ENCODE measurements at regions not wholly inside any gene's neighbourhood (a gene's known extent, or its start where the extent isn't known, plus 50 kb on each side); places are given as distances from the start of the nearest gene placed in this dataset.

DNA sequence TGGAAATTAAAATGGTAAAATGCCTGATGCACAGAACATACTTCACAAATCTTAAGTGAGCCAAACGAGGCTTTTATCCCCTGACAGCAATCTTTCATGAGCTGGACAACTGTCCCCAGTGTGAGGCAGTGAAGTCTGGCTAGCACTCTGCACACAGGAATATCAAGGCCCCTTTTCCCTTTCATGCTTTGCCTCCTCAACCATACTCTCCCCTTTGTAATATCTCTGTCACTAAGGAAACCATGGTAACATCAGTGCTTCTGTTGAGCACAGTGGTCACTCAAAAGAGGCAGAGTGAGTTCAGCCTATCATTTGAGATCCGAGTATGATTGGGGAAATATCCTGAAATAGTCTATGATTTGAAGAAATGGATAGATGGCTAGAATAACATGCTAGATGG lies 318.3 kb downstream of the ENC1 start:
- Histone ChIP-seq H3K9ac (ENCODE audit: low read length) (no peak overlapping the region), H3K4me1 (ENCODE audit: control insufficient read depth, insufficient read depth, low read length) (peaks cover 4% of the 10 kb centered on the region), H3K27me3 (replicated peaks; ENCODE audit: control insufficient read depth, insufficient read depth, low read length) (no peaks in the 10 kb centered on the region), H3K4me3 (ENCODE audit: low read length) (no peak overlapping the region), H3K9me3 (ENCODE audit: control insufficient read depth, low read length) (no peaks in the 10 kb centered on the region), H3K36me3 (ENCODE audit: control insufficient read depth, insufficient read depth, low read length, severe bottlenecking) (no peaks in the 10 kb centered on the region)
- no peak for DNase-seq (ENCODE audit: low read depth)

DNA sequence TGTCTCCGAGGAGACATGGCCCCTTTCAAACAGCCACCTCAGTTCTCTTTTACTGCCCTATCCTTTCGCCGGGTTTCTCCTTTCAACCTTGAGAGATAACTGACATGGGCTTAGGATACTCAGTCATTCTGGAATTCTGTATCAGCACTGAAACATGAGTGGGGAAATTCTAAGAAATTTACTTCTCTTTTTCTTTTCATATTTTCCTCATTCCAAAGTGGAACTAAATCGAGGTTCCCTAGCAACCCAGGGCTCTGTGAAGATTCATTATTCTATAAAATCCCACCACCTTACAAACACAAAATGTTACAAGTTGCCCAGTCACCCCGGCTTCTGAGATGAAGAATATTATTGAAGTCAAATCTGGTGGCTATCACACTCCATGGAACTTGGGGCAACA lies 319.2 kb downstream of the ENC1 start:
- no peaks in the 10 kb centered on the region for H3K36me3 ChIP-seq (ENCODE audit: control insufficient read depth, insufficient read depth, low read length, severe bottlenecking)
- H3K9me3 ChIP-seq (ENCODE audit: control insufficient read depth, low read length): no peaks in the 10 kb centered on the region
- no peaks in the 10 kb centered on the region for H3K27me3 ChIP-seq (replicated peaks; ENCODE audit: control insufficient read depth, insufficient read depth, low read length)
- DNase-seq (ENCODE audit: low read depth): no peak
- no peak overlapping the region for H3K4me3 ChIP-seq (ENCODE audit: low read length)
- no peak overlapping the region for H3K9ac ChIP-seq (ENCODE audit: low read length)
- H3K4me1 ChIP-seq (ENCODE audit: control insufficient read depth, insufficient read depth, low read length): peaks cover 8% of the 10 kb centered on the region

DNA sequence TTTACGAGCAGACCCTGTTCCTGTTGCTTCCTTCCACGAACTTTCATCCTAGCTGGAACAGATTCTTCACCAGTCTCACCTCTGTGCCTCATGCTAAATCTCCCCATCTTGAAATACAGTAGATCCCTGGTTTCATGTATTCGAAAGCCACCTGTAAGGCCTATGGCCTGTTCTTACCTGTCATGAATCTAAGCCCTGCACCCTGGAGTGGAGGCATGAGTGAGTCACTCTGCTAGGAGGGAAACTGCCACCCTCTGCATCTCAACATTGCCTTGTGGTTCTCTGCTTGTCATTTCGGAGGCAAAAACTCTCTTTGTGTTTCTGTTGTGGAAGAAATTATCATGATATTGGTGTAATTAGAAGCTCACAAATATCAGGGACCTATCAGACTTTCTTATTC lies 320.0 kb downstream of the ENC1 start:
- Histone ChIP-seq H3K4me1 (ENCODE audit: control insufficient read depth, insufficient read depth, low read length) (peaks cover 16% of the 10 kb centered on the region), H3K36me3 (ENCODE audit: control insufficient read depth, insufficient read depth, low read length, severe bottlenecking) (no peaks in the 10 kb centered on the region), H3K27me3 (replicated peaks; ENCODE audit: control insufficient read depth, insufficient read depth, low read length) (no peaks in the 10 kb centered on the region), H3K4me3 (ENCODE audit: low read length) (no peak overlapping the region), H3K9me3 (ENCODE audit: control insufficient read depth, low read length) (no peaks in the 10 kb centered on the region), H3K9ac (ENCODE audit: low read length) (no peak overlapping the region)
- DNase-seq (ENCODE audit: low read depth): no peak

DNA sequence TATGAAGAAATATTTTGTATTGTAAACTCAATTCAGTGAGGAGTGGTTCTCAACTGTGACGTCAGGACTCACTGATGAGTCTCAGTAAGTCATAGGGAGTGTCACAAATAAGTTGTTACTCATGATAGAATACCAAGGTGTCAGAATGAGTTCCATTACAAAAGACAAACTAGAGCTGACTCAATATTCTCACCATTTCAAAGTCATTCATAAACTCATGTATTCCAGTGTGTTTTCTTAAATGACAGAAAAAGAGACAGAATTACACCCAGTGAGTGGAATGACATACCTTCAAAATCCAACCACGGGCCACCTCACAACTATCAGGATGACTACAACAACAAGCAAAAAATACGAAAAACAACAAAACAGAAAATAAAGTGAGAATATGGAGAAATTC lies 321.5 kb downstream of the ENC1 start:
- no peak for DNase-seq (ENCODE audit: low read depth)
- H3K36me3 ChIP-seq (ENCODE audit: control insufficient read depth, insufficient read depth, low read length, severe bottlenecking): no peaks in the 10 kb centered on the region
- H3K9ac ChIP-seq (ENCODE audit: low read length): no peak overlapping the region
- peaks cover 24% of the 10 kb centered on the region for H3K4me1 ChIP-seq (ENCODE audit: control insufficient read depth, insufficient read depth, low read length)
- no peak overlapping the region for H3K4me3 ChIP-seq (ENCODE audit: low read length)
- no peaks in the 10 kb centered on the region for H3K27me3 ChIP-seq (replicated peaks; ENCODE audit: control insufficient read depth, insufficient read depth, low read length)
- H3K9me3 ChIP-seq (ENCODE audit: control insufficient read depth, low read length): no peaks in the 10 kb centered on the region

DNA sequence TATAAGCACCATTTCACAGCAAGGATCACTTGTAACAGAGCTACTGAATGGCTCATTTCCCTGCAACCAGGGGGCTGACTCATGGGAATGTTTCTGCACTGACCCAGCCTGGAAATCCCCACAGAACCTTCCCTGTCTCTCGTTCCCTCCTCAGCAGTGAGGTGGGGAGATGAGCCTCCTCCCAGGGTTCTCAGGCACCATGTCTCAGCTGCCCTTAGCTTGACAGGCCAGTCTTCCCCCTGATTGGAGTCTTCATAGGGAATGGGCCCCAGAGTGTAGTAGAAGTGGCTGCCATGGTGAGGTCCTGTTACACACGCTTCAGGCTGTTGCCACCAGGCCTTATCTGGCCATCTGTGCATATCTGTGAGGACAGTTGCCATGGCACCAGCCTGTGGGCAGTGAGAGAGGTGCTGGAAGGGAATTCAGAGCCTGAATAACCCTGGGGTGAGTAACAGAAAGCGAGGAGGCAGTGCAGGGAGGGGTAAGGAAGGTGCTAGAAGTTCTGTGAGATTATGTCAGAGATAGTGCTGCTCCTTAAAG lies 324.4 kb downstream of the ENC1 start:
- no peaks in the 10 kb centered on the region for H3K36me3 ChIP-seq (ENCODE audit: control insufficient read depth, insufficient read depth, low read length, severe bottlenecking)
- H3K4me1 ChIP-seq (ENCODE audit: control insufficient read depth, insufficient read depth, low read length): peaks cover 52% of the 10 kb centered on the region
- DNase-seq (ENCODE audit: low read depth): peak; percentile 89
- H3K27me3 ChIP-seq (replicated peaks; ENCODE audit: control insufficient read depth, insufficient read depth, low read length): no peaks in the 10 kb centered on the region
- H3K9me3 ChIP-seq (ENCODE audit: control insufficient read depth, low read length): no peaks in the 10 kb centered on the region
- H3K9ac ChIP-seq (ENCODE audit: low read length): no peak overlapping the region
- no peak overlapping the region for H3K4me3 ChIP-seq (ENCODE audit: low read length)

DNA sequence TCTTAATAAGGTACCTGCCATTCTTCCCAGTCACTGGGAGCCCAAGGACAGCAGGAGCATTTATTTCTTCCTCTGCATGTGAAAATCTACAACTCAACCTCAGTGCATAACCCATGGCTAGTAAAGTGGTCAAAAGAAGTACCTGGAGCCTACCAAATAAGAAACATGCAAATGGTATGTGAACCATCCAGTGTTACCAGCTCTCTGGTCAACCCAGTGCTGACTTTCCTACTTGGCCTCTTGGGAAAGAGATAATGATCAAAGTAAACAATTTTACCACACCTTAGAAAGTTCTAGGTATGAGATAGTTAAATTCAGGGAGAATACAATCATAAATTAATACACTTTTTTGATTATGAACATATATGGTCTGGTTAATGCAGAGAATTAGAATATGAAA lies 325.6 kb downstream of the ENC1 start:
- Histone ChIP-seq H3K27me3 (replicated peaks; ENCODE audit: control insufficient read depth, insufficient read depth, low read length) (no peaks in the 10 kb centered on the region), H3K4me3 (ENCODE audit: low read length) (no peak overlapping the region), H3K9ac (ENCODE audit: low read length) (no peak overlapping the region), H3K36me3 (ENCODE audit: control insufficient read depth, insufficient read depth, low read length, severe bottlenecking) (no peaks in the 10 kb centered on the region), H3K4me1 (ENCODE audit: control insufficient read depth, insufficient read depth, low read length) (peaks cover 65% of the 10 kb centered on the region), H3K9me3 (ENCODE audit: control insufficient read depth, low read length) (no peaks in the 10 kb centered on the region)
- DNase-seq (ENCODE audit: low read depth): no peak

DNA sequence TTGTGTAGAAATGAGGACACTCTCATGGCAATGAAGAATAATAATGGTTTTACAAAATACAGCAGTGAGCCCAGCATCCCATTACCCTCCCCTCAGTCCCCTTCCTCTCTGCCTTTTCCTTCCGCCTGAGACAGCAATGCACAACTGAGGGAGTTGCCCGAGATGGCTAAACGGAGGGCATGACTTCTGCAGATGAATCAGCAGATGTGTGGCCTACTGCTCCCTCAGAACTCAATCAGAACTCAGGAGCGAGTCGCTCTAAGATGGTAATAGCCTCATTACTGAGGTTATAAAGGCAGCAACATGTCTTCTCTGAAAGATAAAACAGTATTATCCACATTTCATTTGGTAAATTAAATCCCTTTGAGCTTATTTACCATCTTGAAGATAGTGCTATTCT lies 326.6 kb downstream of the ENC1 start:
- Histone ChIP-seq H3K36me3 (ENCODE audit: control insufficient read depth, insufficient read depth, low read length, severe bottlenecking) (no peaks in the 10 kb centered on the region), H3K9ac (ENCODE audit: low read length) (no peak overlapping the region), H3K4me1 (ENCODE audit: control insufficient read depth, insufficient read depth, low read length) (peaks cover 67% of the 10 kb centered on the region), H3K4me3 (ENCODE audit: low read length) (no peak overlapping the region), H3K27me3 (replicated peaks; ENCODE audit: control insufficient read depth, insufficient read depth, low read length) (no peaks in the 10 kb centered on the region), H3K9me3 (ENCODE audit: control insufficient read depth, low read length) (no peaks in the 10 kb centered on the region)
- no peak for DNase-seq (ENCODE audit: low read depth)

DNA sequence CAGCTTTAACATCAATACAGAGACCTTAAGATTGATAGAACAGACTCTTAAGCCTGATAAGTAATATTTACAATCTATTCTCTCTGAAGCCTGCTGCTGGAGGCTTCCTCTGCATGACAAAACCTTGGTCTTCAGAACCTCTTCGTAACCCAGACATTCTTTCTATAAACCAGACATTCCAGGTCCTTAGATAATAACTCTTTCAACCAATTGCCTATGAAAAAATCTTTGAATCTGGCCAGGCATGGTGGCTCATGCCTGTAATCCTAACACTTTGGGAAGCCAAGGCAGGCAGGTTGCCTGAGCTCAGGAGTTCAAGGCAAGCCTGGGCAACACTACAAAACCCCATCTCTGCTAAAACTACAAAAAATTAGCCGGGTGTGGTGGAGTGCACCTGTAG lies 327.8 kb downstream of the ENC1 start:
- DNase-seq (ENCODE audit: low read depth): no peak
- Histone ChIP-seq H3K4me3 (ENCODE audit: low read length) (no peak overlapping the region), H3K27me3 (replicated peaks; ENCODE audit: control insufficient read depth, insufficient read depth, low read length) (no peaks in the 10 kb centered on the region), H3K9ac (ENCODE audit: low read length) (peak overlapping the region; percentile 72), H3K9me3 (ENCODE audit: control insufficient read depth, low read length) (no peaks in the 10 kb centered on the region), H3K4me1 (ENCODE audit: control insufficient read depth, insufficient read depth, low read length) (peaks cover 76% of the 10 kb centered on the region), H3K36me3 (ENCODE audit: control insufficient read depth, insufficient read depth, low read length, severe bottlenecking) (no peaks in the 10 kb centered on the region)

DNA sequence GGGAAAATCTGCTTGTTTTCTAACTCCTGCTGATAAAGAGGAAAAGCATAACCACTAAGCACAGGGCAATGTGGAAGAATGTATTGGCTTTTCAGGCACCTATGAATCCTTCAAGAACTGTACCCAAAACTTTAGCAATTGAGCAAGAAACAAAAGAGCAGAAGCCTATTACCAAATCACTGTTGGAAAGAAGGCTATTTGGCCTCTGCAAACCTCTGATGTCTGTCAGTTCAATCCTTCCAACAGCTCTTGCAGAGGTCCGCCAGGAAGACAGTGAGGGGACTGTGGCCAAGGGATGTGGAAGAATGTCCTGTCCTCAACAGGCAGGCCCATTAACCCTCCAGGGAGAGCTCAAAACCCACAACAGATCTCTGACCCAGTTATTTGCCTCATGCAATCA lies 328.6 kb downstream of the ENC1 start:
- H3K9me3 ChIP-seq (ENCODE audit: control insufficient read depth, low read length): no peaks in the 10 kb centered on the region
- H3K4me3 ChIP-seq (ENCODE audit: low read length): no peak overlapping the region

DNA sequence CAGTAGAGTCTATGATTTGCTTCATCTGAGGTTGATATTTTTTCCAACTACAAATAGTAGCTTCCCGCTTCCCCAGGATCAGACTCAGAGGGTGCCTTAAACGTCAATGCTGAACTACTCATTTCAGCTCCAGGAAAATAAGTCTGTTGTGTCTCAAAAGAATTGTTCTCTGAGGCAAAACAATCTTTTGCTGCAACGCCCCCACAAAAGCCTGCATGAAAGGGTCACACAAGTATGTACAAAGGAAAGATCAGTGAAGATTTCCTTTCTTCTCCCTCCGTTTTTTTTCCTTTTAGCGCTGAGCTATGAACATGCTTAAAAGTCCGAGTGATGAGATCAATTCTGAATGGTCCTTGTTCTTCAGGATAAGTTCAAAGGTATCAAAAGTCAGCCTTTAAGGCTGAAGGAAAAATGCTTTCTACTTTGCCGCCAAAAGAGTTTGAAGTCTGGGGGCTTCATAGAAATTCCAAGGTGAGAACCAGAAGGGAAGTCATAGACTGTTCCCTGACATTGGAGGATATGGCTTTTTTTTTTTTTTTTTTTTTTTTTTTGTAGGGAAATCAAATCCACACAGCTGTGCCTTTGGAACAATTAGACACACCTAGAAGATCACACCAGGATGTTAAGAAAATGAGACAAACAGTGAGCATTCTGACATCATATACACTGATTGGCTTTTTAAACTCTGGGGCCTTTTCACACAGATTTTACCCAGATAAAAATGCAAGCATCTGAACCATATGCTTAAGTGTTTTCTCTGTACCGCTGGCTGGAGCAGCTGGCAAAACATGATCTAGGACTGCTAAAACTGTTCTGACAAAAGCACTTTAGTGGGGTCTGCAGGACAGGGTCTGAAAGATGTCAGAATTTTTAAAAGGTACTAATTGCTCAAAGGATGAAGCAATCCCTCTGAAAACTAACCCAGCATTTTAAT lies 329.3 kb downstream of the ENC1 start:
- no peak for DNase-seq (ENCODE audit: low read depth)

More for the DNA sequence above, 328.6 kb downstream of the ENC1 start:
- peak overlapping the region; percentile 72 for H3K9ac ChIP-seq (ENCODE audit: low read length)
- H3K27me3 ChIP-seq (replicated peaks; ENCODE audit: control insufficient read depth, insufficient read depth, low read length): no peaks in the 10 kb centered on the region
- peaks cover 74% of the 10 kb centered on the region for H3K4me1 ChIP-seq (ENCODE audit: control insufficient read depth, insufficient read depth, low read length)
- DNase-seq (ENCODE audit: low read depth): peak; percentile 32
- H3K36me3 ChIP-seq (ENCODE audit: control insufficient read depth, insufficient read depth, low read length, severe bottlenecking): no peaks in the 10 kb centered on the region

DNA sequence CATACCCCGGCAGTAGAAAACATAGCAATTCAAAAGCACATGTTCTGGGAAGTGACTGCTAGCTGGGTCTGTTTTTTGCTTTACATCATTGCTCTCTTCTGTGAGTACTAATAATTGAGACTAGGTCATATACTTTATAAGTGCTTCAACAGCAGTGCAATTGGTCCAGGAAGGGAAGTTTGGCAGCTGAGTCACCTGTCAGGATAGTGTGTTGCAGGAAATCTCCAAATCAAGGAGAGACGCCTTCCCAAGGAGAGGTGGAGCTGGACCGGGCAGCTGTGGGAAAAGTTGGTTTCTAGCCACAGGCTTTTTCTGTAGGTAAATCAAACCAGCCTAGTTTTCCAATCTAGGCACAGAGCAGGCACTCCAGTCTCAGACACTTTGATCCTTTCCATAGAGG lies 330.1 kb downstream of the ENC1 start:
- Histone ChIP-seq H3K9ac (ENCODE audit: low read length) (no peak overlapping the region), H3K9me3 (ENCODE audit: control insufficient read depth, low read length) (no peaks in the 10 kb centered on the region)
- no peak for DNase-seq (ENCODE audit: low read depth)

More for the DNA sequence above, 329.3 kb downstream of the ENC1 start:
- Histone ChIP-seq H3K9ac (ENCODE audit: low read length) (peak overlapping the region; percentile 68), H3K9me3 (ENCODE audit: control insufficient read depth, low read length) (no peaks in the 10 kb centered on the region), H3K4me3 (ENCODE audit: low read length) (no peak overlapping the region), H3K36me3 (ENCODE audit: control insufficient read depth, insufficient read depth, low read length, severe bottlenecking) (no peaks in the 10 kb centered on the region), H3K27me3 (replicated peaks; ENCODE audit: control insufficient read depth, insufficient read depth, low read length) (no peaks in the 10 kb centered on the region), H3K4me1 (ENCODE audit: control insufficient read depth, insufficient read depth, low read length) (peaks cover 67% of the 10 kb centered on the region)

More for the DNA sequence above, 330.1 kb downstream of the ENC1 start:
- peaks cover 59% of the 10 kb centered on the region for H3K4me1 ChIP-seq (ENCODE audit: control insufficient read depth, insufficient read depth, low read length)
- no peaks in the 10 kb centered on the region for H3K36me3 ChIP-seq (ENCODE audit: control insufficient read depth, insufficient read depth, low read length, severe bottlenecking)
- no peaks in the 10 kb centered on the region for H3K27me3 ChIP-seq (replicated peaks; ENCODE audit: control insufficient read depth, insufficient read depth, low read length)
- no peak overlapping the region for H3K4me3 ChIP-seq (ENCODE audit: low read length)

Measured in adipocyte (in vitro differentiated cells).